Activated CD4-positive, alpha-beta T cell treated with anti-CD3 and anti-CD28 coated beads, Interleukin-2, amount 50 U/mL, for 24 hours (primary cell): ENCODE measurements at regions not wholly inside any gene's neighbourhood (a gene's known extent, or its start where the extent isn't known, plus 50 kb on each side); places are given as distances from the start of the nearest gene placed in this dataset.

Source experiments
- DNase-seq, 2 donors: peaks; one replicate each; pipeline ENCODE4 v3.0.0-alpha.2; 2020; ENCODE audit warnings: low read depth in 1 of 2, low spot score in 1 of 2

DNA sequence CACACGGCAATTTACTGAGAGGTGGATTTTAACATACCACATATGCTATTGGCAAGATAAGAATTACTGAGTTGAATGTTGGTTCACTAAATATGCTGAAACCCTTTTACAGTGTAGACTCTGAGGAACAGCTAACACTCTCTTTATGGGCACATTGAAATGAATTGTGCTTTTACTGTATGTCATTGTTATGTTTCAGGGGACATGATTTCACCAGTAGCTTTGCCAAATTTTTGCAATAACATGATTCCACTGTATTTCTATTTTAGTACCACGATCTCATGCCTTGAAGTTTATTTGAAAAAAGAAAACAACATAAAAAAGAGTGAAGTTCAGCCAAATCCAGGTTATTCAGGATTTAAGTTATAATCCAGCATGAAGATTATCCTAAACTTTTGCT, 188.5 kb downstream of the HLX start:
- no peak for DNase-seq

DNA sequence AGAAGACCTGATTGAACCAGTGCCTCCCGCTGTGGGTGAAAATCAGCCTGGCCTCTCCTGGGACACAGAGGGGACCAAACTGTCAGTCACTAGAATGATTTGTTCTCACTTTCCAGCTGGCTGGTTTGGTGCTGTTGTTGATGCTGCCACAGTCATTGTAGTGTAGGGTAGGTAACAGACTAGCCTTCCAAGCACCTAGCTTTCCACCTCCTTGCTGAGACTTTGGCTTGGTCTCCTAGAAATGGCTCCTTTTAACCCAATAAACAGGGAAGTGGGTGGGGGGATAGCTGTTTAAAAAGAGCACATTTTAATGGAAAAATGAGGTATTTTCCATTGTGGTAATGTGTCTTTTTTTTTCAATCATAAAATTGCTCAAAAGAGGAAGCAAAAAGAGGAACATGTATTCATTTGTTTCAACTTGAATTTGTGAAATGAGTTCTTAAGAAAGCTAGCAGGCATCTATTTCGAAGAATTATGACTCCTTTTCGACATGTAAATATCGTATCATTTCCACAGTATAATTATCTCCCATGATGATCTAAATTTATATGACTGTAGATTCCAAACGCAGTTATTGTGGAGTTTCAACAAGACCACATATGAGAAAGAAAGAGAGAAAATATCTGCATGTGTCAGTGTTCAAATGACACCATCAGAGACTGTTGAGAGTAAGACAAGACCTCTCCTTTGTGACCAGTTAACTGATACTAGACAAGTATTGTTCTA, 190.1 kb downstream of the HLX start:
- no peak for DNase-seq

DNA sequence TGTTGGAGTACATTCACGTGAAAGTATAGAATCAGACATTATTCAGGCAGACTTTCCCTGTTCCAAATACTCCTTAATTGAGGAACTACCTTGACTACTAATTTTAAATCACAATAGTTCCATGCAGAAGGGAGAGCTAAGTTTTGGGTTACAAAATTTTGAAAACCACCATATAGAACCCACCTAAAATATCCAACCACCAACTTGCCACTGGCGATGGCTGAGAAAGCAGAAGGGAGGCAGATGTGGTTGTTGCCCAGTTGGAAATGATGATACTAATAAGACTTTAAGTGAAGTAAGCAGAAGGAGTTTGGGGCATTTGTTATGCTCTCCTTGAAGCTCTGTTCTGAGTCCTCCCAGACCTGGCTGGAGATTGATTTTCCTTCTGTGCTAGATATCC, 190.7 kb downstream of the HLX start:
- DNase-seq: no peak

DNA sequence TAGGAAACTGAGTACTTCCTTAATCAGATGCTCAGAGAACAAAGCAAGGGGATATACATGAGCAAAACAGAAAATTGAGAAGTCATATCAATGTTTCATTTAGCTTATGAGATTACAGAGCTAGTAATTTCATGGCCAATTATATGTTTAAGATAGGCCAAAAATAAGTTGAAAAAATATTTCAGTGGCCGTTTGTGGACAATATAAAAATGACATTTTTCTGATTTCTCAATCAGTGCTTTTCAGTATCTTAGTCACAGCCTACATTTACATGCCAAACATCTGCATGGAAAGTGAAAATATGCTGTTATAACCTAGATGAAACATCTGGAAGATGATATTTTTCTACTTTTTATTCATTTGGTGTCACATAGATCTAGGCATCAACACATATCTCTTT, 192.5 kb downstream of the HLX start:
- DNase-seq: no peak

DNA sequence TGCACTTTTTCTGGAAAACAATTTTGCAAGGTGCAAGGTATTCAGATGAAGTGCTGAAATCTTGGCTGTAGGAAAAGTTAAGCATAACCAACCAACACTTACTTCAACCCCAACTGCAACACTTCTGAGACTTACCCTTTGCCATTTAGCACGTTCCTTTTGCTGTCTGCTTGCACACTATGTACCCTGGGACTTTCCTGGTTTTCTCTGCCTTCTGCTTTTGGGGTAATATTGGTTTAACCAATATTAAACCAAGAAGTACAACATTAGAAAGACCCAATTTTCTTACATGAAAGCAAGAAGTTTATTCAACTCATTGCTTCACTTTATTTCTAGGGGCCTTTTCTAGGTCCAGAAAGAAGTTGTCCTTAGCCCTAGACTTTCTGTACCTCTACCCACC, 193.0 kb downstream of the HLX start:
- DNase-seq: no peak

DNA sequence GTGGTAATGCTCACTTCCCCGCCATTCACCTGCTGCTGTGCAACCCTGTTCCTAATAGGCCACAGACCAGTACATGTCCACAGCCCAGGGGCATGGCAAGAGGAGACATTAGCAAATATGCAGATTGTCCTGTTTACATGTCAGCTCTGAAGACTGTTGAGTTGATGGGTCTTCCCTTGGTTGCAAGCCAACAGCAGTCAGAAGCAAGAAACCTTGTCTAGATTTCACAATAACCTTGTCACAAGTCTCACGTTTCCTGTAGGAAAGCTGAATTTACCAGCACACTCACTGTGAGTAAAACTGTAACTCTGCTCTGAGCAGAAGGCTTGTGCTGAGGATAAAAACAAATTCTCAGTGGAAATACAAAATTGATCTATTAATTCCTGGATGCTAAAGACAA, 195.1 kb downstream of the HLX start:
- DNase-seq: no peak

DNA sequence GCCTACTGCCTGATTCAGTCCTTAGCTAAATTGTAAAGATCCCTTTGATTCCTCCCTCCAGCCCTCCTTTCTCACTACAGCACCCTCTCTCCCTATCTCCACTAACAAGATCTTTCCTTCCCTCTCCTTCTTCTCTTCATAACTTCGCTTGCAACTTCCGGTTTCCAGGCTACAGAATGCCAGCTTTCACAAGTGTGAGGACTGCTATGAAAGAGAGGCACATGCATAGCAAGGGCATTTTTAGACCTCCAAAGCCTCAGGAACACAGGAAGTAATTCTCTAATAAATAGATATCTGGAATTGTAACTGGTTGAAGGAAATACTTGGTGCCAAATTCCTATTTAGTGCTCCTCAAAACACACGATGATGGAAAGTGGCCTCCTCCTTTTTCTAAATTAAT, 196.7 kb downstream of the HLX start:
- DNase-seq: no peak

DNA sequence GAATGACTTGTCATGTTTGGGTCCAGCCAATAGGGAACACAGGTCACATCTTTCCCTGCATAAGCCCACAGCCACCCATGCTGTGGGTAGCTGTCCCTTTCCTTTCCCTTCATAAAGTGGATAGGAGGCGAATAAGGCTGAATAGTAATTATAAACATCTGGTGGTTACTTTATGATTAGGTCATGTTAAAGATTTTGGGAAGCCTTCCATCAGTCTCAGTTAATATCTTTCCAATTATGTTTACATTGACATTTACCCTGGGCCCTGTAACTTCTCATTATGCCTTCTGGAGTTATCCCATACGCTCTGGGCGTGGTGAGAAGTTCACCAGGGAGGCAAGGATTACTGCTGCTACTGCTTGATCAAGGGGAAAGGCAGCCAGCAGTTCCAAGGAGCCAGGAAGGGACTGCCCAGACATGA, 197.2 kb downstream of the HLX start:
- DNase-seq: no peak

DNA sequence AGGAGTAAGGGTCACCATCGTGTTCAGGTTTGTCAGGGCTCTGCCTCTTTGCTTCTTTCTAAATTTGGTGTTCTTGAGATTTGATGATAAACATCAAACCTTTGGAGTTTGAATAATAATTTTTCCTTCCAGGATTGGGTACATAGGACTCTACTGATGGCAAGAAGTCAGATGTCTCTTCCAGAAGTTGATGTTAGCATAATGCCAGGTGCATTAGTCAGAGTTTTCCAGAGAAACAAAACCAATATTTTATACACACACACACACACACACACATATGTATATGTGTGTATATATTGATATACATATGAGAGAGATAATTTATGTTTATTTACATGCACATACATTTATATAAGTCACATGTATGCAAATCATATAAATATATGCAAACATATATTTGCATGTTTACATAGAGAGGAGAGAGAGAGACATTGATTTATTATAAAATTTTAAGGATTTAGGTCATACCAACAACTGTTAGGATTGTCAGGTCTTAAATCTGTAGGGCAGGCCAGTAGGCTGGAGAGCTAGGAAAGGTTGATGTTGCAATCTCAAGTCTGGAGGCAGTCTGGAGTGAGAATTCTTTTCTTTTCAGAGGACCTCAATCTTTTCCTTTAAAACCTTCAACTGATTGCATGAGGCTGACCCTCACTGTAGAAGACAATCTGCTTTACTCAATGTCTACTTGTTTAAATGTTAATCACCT, 199.2 kb downstream of the HLX start:
- DNase-seq: no peak

DNA sequence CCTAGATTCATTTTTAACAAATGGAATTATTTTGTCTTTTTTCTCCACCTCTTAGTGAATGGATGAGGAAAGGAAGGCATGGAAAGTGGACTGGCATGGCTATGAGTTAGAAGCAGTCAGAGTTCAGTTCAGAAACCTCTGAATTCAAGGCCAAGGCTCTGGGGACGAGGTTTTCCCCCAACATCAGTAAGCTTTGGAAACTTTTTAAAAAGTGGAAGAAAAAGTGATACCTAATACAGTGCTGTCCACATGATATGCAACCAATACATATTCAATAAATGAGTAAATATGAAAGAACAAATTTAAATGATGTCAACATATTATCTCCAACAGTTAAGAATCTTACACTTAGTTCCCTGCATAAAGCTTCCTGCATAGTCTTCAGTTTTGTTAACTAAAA, 204.7 kb downstream of the HLX start:
- no peak for DNase-seq

DNA sequence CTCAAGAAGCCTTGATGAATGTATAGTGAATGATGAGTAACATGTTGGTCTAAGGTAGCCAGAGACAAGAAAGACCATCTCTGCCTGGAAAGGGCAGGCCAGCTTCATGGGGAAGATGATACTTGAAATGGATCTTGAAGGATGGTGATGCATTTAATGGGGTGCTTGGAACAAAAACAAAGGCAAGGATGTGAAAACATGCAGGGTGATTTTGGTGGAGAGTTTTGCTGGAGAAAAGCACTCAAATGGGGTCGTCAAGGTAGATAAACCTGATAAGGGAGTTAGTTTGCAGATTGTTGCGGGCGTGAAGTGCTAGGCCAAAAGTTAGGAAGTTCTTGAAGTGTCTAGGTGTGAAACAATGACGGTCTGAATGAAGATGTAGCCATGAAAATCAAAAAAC, 205.4 kb downstream of the HLX start:
- DNase-seq: no peak

DNA sequence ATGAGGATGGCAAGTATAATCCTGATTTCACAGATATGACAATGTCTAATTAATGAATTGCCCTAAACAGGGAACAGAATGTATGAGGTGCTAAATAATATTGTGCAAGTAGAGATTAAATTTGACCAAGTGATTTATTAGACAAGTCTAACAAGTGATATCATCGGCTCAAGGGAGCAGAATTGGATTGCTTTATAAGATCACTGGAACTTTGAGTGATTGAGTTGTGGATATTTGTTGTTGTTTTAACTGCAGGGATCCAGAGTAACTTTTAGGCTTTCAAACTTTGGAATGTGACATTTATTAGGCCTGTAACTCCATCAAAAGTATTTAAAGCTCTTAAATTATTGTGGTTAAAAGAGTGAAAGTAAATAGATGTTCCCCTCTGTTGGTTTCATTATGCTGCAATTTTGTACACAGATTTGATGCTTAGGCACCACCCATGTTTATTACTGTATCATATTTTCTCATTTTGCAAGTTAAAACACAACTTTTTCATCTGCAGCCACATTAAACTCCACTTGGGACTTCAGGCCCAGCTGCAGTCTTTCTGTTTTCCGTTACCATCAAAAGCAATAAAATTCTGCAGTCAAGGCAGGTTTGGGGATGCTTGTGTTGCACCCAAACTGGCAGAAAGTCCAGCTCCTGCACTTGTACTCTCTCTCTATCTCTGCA, 206.6 kb downstream of the HLX start:
- no peak for DNase-seq

DNA sequence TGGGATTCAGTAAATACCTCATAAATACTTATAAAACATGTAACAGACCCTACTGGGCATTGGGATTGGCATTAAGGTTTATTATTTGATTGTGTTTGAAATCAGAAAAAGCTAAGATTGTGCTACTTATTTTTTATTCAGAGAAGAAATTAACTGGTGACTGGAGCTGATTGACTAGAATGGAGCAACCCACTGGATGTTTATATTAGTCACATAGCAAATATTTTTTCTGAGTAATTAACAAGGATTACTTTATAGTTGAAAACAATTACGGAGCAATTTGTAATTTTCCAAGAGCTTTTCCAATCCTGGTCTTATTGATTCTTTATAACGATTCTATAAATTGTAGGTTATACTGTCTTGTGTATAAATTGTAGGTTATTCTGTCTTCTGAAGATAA, 208.7 kb downstream of the HLX start:
- no peak for DNase-seq

DNA sequence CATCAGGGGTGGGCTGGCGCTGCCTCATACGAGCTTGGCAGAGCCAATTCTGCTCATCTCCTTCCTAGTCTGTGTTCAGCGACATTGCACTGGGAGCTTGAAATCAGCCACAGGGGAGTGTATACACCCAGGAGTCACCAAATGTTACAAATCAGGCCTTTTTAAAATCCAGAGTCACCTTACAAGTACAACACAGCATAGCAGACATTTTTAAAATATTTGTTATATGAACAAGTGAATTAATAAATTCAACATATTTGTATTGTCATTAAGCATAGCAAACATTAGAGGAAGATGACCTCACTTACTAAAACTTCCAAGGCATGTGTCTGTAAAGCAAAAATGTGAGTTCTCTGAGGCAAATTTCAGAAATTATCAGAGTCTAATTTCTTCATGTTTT, 210.0 kb downstream of the HLX start:
- no peak for DNase-seq

DNA sequence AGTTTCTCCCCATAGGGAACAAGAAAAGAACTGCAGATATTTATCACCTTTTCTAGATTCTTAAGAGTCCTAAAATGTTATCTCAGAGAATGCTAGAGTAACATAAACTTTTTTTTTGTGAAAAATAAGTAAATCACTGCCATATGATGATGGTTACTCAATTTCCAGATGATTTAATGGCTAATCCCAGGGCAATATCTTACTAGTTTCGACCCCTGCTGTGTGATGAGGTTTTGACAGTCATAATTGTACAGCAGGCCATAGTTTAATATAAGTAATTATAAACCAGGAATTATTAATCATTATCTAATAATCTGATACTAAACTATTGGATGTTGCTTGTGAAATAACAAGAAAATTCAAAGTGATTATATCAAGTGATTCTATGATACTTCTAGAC, 210.6 kb downstream of the HLX start:
- DNase-seq: no peak

DNA sequence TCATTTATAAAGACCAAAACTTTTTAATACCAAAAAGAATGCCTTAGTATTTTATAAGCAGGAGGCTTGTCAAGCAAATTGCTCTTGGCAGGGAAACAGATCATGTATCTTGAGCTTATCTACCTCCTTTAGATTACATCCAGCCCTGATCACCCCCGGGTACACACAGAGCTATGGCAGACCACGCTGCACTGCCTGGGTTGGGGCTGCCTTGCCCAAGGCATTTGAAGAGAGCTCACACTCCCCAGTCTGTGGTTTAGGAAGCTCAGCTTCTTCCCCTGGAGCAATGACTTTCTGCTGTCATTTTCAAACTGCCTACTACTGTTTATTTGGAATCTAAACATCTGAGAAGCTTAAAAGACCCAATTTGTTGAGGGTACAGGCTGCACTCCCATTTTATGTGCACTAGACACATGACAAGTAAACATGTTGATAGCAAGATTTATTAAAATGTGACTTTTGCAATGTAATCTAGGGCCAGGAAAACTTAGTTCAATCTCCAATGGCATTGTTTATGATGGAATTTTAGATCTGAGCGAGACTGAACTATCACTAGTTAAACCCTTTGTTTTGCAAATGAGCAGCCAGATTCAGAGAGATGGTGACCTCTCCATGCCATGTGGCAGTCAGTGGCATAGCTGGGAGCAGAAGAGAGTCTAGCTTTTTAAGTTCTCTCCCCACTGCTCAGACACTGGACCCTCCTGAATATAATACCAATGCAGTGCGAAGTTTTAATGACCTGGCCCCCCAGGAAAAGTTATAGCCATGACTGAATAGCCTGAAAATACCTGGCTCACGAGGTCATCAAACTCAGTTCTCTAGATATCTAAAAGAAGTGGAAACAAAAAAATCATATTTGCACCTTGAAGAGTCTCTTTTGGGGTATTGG, 214.9 kb downstream of the HLX start:
- no peak for DNase-seq

DNA sequence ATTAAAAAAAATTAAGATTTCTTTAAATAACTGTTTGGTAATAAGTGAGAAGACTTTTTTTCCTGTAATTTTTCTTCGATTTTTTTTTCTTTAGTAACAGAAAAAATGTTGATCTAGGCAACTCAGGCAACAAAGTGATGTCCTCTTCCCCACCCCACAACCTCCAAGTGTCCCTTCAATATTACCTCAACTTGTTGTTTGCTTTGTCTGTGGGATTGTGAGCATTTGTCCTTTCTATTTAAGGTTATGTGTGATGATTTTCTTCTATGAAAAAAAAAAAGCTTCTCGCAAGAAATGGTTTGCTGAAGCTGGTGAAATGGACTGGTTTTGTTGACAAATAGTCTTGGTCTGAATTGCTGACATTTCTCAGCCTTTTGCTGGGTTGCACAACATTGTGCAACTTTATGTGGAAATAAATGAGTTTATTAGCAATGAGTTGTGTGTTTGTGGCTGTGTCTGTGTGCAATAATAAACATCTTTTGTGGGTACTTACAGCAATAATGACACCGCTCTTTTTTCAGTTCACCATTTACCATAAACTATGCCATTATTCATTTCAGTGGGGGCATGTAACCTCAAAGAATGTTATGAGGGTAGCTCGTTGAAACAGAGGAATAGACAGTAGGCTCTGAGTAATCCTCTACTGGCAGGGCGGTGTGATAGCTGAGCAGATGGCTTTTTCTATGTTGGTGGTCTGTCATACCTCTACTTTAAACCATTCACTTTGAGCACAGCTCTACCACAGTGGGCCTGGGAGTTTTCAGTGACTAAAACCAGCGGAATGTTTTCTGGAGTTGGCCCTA, 218.4 kb downstream of the HLX start:
- no peak for DNase-seq

DNA sequence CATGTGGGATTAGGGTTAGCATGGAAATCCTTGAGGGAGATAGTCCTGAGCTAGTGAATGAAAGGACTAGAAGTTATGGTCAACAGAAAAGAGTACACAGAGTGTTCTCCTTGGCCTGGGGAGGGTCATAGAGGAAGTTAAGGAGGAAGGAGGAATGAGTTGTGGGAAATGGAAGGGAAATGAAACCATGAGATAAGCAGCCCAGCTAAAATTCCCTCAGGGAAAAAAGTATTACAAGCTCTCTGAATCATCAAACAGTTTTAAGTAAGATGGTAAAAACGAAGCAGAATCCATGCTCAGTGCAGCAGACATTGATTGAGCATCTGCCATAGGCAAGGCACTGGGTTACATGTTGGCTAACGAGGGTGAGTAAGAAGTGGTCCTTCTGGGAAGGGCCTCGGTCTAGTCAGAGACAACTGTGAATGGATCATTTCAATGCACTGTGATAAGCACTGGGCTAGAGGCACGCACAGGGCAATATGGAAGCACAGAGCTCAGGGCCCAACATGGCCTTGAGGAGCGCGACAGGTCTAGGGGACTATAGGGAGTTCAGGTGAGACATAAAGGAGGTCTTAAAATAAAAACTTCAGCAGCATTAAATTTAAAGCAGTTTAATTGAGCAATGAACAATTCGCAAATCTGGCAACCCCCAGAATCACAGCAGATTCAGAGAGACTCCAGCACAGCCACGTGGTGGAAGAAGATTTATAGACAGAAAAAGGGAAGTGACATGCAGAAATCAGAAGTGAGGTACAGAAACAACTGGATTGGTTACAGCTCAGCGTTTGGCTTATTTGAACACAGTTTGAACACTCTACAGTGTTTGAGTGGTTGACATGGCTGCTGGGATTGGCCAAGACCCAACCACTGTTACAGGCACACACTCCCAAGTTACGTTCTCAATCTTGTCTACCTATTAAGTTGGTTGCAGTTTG, 219.5 kb downstream of the HLX start:
- DNase-seq: no peak

DNA sequence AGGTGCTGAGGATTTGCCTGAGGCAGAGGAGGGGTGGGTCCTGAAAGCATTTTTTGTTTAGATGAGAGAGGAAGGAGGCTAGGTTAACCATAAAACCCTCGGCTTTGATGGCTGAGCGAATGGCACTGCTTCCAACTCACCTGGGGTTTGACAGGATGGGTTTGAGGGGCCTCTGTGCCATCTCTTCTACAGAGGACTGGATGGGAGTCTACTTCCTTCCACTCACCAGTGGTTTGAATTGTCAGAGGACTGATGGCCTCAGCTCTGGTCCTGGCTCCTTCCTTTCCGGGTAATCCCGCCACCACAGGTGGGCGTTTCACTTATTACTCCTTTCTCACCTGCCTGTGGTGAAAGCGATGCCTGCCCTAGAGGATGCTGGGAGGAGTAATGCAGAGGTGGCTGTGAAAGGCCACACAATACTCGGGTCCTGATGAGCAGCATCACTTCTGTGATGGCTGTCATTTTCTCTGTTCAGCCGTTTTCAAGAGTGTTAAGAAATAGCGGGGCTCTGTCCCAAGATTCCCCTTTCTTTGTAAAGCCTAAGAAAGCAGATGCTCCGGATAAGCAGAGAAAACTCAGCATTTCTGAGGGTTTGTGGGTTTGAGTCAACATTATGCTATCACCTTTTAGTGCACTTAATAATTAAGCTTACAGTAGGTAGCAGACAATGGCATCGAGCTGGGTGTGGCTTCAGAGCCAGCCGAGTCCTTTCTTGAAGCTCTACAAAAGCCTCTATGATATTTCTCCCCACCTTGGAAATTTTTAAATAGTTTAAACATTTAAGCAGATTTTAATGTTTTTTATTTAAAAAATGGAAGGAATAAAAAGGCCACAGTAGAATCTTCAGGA, 220.7 kb downstream of the HLX start:
- DNase-seq: no peak
